ENCODE measurements at regions not wholly inside any gene's neighbourhood (a gene's known extent, or its start where the extent isn't known, plus 50 kb on each side); places are given as distances from the start of the nearest gene placed in this dataset.

DNA sequence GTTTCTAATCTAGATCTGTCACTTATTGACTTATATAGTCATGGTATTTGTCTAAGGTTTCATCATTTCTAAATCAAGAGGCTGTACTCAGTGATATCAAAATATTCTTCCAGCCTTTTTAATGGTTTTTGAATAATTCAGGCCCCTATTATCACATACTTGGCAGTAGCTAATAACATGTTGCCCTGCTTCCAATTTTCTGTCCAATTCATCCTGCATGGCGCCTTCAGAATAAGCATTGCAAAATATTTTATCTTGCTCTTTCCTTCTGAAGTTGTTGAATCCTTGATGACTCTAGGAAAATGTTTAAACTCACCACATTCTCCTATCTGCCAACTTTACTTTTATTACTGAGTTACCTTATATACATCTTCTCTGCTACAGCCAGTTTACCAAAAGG, 517.2 kb upstream of the B3GALT2 start:
- H3K9me3 Mint-ChIP-seq = peaks cover 3% of the 10 kb centered on the region
- H3K36me3 Mint-ChIP-seq (ENCODE audit: low read depth) = no peaks in the 10 kb centered on the region
- CTCF ChIA-PET = no interaction called here
- POLR2A ChIA-PET = no interaction called here
- peaks cover 33% of the 10 kb centered on the region for H3K4me1 Mint-ChIP-seq (ENCODE audit: low read depth)
- TF ChIP-seq, protein P1, sequence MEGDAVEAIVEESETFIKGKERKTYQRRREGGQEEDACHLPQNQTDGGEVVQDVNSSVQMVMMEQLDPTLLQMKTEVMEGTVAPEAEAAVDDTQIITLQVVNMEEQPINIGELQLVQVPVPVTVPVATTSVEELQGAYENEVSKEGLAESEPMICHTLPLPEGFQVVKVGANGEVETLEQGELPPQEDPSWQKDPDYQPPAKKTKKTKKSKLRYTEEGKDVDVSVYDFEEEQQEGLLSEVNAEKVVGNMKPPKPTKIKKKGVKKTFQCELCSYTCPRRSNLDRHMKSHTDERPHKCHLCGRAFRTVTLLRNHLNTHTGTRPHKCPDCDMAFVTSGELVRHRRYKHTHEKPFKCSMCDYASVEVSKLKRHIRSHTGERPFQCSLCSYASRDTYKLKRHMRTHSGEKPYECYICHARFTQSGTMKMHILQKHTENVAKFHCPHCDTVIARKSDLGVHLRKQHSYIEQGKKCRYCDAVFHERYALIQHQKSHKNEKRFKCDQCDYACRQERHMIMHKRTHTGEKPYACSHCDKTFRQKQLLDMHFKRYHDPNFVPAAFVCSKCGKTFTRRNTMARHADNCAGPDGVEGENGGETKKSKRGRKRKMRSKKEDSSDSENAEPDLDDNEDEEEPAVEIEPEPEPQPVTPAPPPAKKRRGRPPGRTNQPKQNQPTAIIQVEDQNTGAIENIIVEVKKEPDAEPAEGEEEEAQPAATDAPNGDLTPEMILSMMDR (IDR thresholded peaks at IDR 0.05) = no peak
- H3K4me3 Mint-ChIP-seq = no peak overlapping the region
- ATAC-seq (no peak), DNase-seq (no peak)
- H3K27ac Mint-ChIP-seq = no peak overlapping the region
- intact Hi-C loops (cut with micrococcal nuclease) = no loop called here
- no peaks in the 10 kb centered on the region for H3K27me3 Mint-ChIP-seq

DNA sequence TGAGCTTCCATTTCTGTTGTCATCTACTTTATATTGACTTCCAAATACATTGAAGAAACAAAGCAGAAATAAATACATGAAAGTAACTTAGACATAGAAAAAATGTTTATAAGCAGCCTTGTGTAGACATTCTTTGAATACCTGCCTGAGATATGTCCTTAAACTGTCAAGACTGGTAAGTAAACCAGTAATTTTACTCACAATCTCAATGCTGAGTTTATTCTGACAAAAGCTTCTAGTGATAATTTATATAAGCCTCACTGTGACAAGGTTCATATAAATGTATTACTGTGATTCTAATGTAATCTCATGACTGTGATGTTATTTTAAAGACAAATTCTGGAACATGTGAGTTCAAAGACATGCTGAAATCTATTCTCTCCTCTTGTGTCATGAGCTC, 516.7 kb upstream of the B3GALT2 start:
- Mint-ChIP-seq H3K9me3 (peaks cover 3% of the 10 kb centered on the region), H3K4me3 (no peak overlapping the region), H3K36me3 (ENCODE audit: low read depth) (no peaks in the 10 kb centered on the region), H3K4me1 (ENCODE audit: low read depth) (peaks cover 30% of the 10 kb centered on the region), H3K27ac (no peak overlapping the region), H3K27me3 (no peaks in the 10 kb centered on the region)
- intact Hi-C loops (cut with micrococcal nuclease) = no loop called here
- TF ChIP-seq, protein P1 (IDR thresholded peaks at IDR 0.05) = no peak
- CTCF ChIA-PET = no interaction called here
- DNase-seq (no peak), ATAC-seq (no peak)
- POLR2A ChIA-PET = no interaction called here

DNA sequence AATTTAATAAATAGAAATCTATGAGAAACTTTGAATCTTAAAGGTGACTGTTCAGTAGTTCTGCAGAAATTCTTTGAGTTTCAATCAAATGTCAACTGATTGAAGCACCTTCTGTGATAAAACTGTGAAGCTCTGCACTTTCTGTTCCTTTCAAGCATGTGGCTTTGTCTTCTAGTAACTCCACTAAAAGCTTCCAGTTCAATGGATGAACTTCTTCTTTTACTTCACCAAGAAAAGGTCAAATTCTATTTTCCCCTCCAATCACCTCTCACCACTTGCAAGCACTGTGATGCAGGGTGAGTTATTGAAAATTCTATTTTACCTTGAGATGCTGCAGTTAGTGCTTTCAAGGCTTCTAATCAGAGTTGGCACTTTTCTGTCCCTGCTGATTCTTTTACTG, 515.3 kb upstream of the B3GALT2 start:
- ChIA-PET CTCF (no interaction called here), POLR2A (no interaction called here)
- peak; percentile 45 for ATAC-seq
- TF ChIP-seq, protein P1 (IDR thresholded peaks at IDR 0.05) = no peak
- Mint-ChIP-seq H3K9me3 (peaks cover 3% of the 10 kb centered on the region), H3K36me3 (ENCODE audit: low read depth) (no peaks in the 10 kb centered on the region), H3K27me3 (no peaks in the 10 kb centered on the region), H3K4me1 (ENCODE audit: low read depth) (peaks cover 22% of the 10 kb centered on the region), H3K27ac (no peak overlapping the region), H3K4me3 (no peak overlapping the region)
- intact Hi-C loops (cut with micrococcal nuclease) = no loop called here
- DNase-seq = no peak

DNA sequence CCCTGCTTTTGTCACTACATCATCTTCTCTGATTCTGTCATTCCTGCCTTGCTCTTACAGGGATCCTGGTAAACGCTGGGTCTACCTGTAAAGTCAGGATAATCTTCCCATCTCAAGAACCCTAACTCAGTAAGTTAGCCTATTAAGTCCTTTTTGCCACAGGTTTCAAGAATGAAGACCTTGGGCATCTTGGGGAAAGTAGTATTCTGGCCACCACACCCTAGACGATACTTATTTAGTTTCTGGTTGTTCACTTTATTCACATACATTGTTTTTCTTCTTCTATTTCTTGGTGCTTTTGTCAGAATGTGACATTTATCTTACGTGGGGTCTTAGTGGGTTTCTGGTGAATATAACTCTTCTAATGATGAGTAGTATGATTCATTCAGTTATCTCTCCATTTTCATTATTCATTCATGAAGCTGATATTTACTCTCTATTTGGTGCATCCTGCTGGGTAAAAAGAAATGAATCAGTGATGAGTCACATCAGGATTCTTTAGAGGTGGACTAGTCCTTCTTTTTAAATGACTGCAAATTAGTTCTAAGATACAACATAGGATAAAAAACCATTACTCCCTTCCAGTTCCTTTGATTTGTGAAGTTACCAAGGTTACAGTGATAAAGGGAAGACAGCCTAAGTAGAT, 514.4 kb upstream of the B3GALT2 start:
- H3K27ac Mint-ChIP-seq = peak overlapping the region; percentile 32
- intact Hi-C loops (cut with micrococcal nuclease) = no loop called here
- H3K27me3 Mint-ChIP-seq = no peaks in the 10 kb centered on the region
- ATAC-seq = peak; percentile 92
- TF ChIP-seq, protein P1 (IDR thresholded peaks at IDR 0.05) = no peak
- H3K9me3 Mint-ChIP-seq = peaks cover 3% of the 10 kb centered on the region
- no peak overlapping the region for H3K4me3 Mint-ChIP-seq
- CTCF ChIA-PET = no interaction called here
- H3K36me3 Mint-ChIP-seq (ENCODE audit: low read depth) = no peaks in the 10 kb centered on the region
- no peak for DNase-seq
- peaks cover 22% of the 10 kb centered on the region for H3K4me1 Mint-ChIP-seq (ENCODE audit: low read depth)
- POLR2A ChIA-PET = no interaction called here

DNA sequence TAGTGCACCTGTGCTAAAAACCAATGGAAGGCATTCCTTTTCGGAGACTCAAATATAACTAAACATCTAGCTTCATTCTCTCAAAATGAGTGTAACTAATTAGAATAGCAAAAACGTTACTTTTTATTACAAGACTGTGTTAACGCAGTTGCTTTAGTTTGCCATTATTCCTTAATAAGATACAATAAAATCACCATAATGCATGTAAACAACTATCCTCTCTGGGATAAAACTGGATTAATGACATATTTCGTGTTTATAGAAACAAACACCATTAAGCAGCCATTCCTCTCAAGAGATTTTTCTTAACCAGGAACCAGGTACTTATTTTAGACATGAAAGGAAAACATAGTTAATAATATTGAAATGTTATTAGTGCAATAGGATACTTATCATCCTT, 512.8 kb upstream of the B3GALT2 start:
- H3K9me3 Mint-ChIP-seq = no peaks in the 10 kb centered on the region
- no peak overlapping the region for H3K4me3 Mint-ChIP-seq
- no peaks in the 10 kb centered on the region for H3K27me3 Mint-ChIP-seq
- TF ChIP-seq, protein P1 (IDR thresholded peaks at IDR 0.05) = no peak
- ChIA-PET POLR2A (no interaction called here), CTCF (no interaction called here)
- ATAC-seq (no peak), DNase-seq (no peak)
- intact Hi-C loops (cut with micrococcal nuclease) = no loop called here
- peaks cover 22% of the 10 kb centered on the region for H3K4me1 Mint-ChIP-seq (ENCODE audit: low read depth)
- H3K27ac Mint-ChIP-seq = no peak overlapping the region
- no peaks in the 10 kb centered on the region for H3K36me3 Mint-ChIP-seq (ENCODE audit: low read depth)
